GM18505 (cell line): ENCODE measurements at regions not wholly inside any gene's neighbourhood (a gene's known extent, or its start where the extent isn't known, plus 50 kb on each side); places are given as distances from the start of the nearest gene placed in this dataset.

Experiments
- ATAC-seq: cut with Tn5 transposase; IDR thresholded peaks from one replicate; pipeline ENCODE4 v1.9.1; 2021; ENCODE audit not compliant: unreplicated experiment
- POLR2A ChIP-seq: IDR thresholded peaks from 4 replicates; pipeline ENCODE4 v1.6.1; 2011; ENCODE audit warnings: borderline replicate concordance; ENCODE audit not compliant: insufficient read depth, insufficient read length; ENCODE audit errors: extremely low read depth

DNA sequence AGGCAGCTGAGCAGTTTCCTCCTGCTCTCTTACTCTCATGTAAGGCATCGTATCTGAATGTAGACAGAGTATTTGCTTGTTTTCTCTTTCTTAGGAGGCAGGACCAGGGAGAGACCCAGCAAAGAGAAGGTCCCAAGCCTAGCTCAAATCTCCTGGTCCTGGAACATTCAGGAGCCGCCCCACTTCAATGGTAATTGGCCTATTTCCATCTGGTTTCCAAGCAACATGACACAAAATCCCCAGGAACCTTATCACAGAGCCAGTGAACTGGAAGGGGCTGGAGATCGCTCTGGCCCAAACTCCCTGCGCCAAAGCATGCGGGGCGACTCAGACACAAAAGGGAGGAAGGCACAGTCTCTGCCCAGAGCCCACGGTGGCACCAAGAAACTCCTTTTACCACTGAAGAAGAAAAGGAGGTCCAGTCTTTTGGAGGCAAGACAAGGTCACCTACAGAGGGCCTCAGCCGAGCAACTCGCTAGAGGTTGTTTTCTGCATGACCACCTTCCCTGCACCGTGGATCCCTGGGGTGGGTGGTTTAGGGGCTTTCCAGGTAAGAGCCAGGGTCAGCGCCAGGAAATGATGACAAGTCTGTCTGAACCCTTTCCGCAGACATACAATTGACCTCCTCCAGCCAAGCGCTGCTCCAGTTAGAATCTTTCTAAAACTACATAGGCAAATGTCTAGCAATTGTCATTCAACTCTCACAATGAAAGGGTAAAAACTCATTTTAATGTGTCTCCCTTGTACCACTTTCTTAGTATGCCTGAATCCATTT lies 394.7 kb downstream of the SOX9 start:
- no peak for ATAC-seq
- TF ChIP-seq POLR2A: no peak

DNA sequence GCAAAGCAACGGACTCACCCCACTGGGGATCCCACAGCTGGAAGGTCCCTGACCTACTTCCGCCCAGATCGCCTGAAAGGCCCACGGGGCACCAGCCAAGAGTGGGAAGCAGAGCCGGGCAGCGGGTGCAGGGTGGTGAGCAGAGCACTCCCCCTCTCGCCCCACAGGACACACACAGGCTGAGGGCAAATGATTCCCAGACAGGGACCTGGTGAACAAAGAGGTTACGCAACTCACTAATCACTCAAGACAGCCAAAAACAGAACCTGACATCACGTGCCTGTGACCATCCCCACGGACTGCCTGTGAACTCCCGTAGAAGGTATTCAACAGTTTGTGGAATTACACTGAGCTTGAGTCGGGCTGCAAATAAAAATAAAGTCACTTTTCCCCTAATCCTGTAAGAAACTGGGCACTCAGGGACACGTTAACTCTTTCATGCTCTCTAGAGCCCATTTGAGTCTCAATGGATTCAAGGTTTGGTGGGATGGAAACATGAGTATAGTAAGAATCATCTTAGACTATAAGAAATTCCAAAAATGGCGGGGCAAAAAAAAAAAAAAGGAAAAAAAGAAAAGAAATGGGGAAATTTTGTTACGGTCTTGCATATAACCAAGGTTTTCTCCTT lies 396.1 kb downstream of the SOX9 start:
- no peak for TF ChIP-seq POLR2A
- ATAC-seq: no peak

DNA sequence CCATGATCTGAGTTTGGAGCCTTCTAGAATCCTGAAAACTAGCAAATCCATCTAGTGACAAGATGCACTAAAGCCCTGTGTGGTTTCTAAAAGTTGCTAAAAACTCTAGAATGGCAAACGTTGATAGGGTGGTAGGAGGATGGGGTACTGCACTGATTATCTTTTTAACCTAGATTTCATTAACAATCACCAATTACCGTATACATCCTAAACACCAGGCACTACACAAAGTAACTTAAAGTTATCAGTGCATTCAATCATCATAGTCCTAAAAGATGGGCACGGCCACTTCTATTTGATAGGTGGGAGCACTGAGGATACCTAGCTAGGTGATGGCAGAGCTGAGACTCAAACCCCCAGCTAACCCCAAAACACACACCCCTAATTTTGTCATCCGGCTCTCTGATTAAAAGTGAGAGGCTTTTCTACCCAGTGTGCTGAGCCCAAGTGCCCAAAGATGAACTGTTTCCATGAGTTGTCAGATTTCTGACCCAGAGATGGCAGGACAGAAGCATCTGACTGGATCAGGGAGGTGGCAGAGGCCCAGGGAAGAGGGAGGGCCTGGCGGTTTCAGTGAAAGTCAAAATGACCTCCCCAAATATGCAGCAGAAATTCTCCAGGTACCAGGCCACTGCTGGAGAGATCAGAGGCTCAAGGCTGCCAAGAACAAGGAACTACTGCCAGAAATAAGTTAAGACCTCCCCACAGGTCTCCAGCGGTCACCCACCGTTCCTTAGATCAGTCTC lies 396.8 kb downstream of the SOX9 start:
- no peak for TF ChIP-seq POLR2A
- ATAC-seq: no peak

GRCh38 chr17:72518159-72518732 lies 397.4 kb downstream of the SOX9 start:
- ATAC-seq: no peak
- TF ChIP-seq POLR2A: no peak

- ATAC-seq: no peak
- no peak for TF ChIP-seq POLR2A
Measured at GRCh38 chr17:72518753-72519597, 398.2 kb downstream of the SOX9 start.

GRCh38 chr17:72519598-72519936 lies 398.7 kb downstream of the SOX9 start:
- TF ChIP-seq POLR2A: no peak
- ATAC-seq: no peak

- TF ChIP-seq POLR2A: no peak
- no peak for ATAC-seq
Measured at GRCh38 chr17:72520665-72521303, 400.0 kb downstream of the SOX9 start.

DNA sequence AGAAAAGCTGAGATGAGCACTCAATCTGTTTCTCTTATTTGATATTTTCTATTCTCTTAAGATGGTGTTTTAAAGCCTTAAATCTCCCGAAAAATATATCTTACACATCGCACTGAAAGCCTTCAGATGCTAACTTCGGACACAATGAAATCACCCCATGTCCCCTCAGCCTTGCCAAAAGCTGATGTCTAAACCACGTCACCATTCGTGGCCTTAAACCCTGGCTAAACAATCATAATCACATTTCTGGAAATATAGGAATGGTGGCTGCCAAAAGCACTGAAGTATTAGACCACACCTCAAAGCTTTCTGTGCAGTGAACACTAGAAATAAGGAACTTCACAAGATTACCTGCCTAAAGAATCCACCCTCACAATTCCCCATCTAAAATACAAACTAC lies 402.7 kb downstream of the SOX9 start:
- no peak for TF ChIP-seq POLR2A
- no peak for ATAC-seq

DNA sequence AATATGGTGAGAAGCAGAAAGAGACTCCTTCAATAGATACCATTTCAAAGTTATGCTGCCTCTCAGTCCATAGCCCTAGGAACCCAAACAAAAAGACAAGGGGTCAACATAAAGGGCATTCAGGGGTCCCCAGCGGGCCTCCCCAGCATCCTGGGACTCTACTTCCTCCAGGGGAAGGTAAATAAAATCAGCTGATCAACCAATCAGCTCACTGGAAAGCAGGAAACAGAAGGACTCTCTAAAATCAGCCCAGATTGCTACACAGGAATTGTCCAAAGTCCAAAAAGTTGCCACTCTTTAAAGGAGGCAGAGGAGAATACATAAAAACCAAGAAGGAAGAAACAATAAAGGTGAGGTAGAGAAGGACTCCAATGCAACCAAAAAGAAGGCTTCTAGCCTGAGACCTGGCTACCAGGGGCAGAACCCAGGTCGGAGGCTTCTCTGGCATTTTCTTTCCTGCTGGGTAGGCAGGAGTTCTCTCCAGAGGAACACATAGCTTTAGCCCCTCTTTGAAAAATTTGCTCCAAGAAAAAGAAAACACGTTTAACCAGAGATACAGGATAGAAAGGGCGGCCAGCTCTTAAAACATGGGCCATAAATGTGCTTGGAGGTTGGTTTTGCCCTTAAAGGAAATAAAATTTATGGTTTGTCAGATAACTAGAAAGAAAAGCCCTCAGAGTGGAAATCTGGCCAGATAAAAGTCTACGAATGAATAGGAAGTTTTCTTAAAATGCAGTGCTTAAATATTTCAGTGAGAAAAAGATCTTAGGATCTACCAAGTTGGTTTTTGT lies 404.6 kb downstream of the SOX9 start:
- ATAC-seq: no peak

GRCh38 chr17:72526769-72527168 lies 405.9 kb downstream of the SOX9 start:
- no peak for ATAC-seq
- TF ChIP-seq POLR2A: no peak

More for the DNA sequence above, 404.6 kb downstream of the SOX9 start:
- no peak for TF ChIP-seq POLR2A

- no peak for ATAC-seq
- TF ChIP-seq POLR2A: no peak
Measured at GRCh38 chr17:72527789-72528188, 407.0 kb downstream of the SOX9 start.

DNA sequence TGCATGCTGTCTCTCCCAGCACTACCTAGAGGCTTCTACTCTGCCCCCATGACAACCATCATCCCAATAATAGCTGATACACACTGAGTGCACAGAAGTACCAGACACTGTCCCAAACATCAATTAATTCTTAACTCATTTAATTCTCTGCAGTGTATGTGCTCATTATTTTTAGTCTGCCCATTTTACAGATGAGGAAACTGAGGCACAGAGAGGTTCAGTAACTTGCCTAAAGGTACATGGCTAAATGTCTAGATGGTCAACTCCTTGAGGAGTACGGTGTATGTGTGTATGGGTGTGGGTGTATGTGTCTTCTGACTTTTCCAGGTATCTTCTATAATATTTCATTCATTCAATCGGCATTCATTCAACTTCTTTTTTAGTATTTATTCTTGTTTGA lies 407.9 kb downstream of the SOX9 start:
- TF ChIP-seq POLR2A: no peak
- ATAC-seq: no peak
